ENCODE measurements at regions not wholly inside any gene's neighbourhood (a gene's known extent, or its start where the extent isn't known, plus 50 kb on each side); places are given as distances from the start of the nearest gene placed in this dataset.

DNA sequence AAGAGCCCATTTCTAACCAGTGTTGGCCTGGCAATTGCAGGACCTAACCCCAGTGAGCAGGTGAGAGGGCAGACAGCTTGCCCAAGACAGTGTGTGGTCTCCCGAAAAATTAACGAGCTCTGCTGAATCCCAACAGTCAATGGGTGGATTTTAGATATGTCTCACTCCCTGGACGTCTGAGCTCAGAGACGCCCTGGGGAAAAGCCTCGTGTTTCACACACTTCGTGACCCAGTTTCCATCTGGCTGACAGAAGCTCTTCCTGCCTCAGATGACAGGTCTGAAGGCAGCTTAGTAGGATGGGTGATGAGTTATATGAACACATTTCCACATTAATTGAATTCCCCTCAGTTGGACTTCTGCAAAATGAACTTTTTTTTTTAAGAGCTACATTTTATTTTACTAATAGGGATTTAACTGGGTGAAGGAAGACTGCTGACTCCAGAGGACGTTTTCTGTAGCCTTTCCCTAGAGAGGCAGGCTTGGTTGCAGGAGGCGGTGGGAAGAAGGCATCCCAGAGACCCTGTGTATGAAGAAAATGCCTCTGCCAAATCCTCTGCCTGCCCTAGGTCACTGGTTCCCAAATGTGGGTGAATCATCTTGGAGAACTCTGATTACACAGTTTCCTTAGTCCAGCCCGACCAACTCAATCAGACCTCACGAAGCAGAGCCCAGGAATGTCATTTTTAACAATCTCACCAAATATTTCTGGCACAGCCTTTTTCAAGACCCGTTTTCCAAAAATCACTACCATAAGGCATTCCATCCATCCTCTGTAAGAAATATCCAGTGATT is 71.7 kb upstream of the LY86 start:
- Mint-ChIP-seq H3K36me3 (no peaks in the 10 kb centered on the region), H3K27ac (peak overlapping the region; percentile 18), H3K4me3 (no peak overlapping the region), H3K27me3 (peaks cover 69% of the 10 kb centered on the region), H3K4me1 (peaks cover 47% of the 10 kb centered on the region), H3K9me3 (no peaks in the 10 kb centered on the region)
- DNase-seq: no peak

DNA sequence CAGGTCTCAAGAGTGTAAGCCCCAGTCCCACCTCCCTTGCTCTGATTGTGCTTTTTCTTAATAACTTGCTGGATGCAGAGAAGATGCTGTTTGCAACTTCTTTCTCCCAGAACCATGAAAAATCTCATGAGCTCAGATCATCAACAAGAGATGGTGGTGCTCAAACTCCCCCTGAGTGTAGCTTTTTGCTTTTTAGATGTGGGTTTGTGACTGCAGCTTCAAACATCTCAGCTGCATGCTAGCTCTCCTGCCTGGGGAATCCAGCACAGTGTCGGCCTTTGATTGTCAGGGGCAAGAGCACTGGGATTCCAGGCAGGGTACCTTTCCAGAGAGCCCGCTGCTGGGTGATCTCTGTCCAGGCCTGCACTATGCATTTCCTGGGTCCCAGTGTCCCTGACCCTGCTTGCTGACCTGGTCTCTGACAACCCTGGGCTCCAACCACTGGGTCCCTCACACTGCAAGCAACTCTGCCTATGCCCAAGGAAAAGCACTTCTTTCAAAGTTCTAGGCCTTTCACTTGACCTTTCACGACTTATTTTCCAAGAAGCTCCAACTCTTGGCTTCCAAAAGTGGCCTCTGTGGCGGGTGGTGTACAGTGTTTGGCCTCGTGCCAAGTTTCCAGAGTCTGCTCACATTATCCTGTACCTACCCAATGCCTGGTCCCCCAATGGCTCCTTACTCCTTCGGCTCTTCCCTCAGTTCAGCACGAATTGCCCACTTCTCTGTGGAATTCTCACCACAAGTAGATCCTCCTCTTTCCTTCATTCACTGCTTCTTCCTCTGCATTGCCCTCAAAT is 69.7 kb upstream of the LY86 start:
- no peaks in the 10 kb centered on the region for H3K36me3 Mint-ChIP-seq
- no peak overlapping the region for H3K27ac Mint-ChIP-seq
- no peak for DNase-seq
- peaks cover 47% of the 10 kb centered on the region for H3K4me1 Mint-ChIP-seq
- H3K27me3 Mint-ChIP-seq: peaks cover 57% of the 10 kb centered on the region
- no peaks in the 10 kb centered on the region for H3K9me3 Mint-ChIP-seq
- no peak overlapping the region for H3K4me3 Mint-ChIP-seq

DNA sequence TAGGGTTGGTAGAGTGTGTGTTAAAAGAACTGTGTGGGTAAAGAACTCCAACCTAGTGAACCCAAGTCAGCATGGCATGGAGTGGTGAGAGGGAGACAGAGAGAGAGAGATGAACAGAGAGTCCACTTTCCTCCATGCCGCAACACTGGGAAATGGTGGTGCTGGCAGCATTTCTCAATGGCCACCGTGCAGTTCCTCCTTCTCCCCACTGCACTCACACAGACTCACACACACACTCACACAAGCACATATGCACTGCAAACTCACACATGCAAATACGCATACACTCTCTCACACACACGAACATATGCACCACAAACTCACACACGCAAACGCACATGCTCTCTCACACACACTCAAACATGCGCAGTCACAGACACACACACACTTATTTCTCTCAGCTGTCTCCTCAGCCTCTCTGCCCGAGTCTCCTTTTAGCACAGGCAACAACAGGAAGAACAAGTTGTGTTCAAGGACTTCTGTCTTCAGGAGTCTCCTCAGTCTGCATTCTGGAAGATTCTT is 66.5 kb upstream of the LY86 start:
- no peaks in the 10 kb centered on the region for H3K9me3 Mint-ChIP-seq
- H3K27me3 Mint-ChIP-seq: peaks cover 47% of the 10 kb centered on the region
- no peak for DNase-seq
- H3K27ac Mint-ChIP-seq: no peak overlapping the region
- H3K4me3 Mint-ChIP-seq: no peak overlapping the region
- H3K4me1 Mint-ChIP-seq: peaks cover 24% of the 10 kb centered on the region
- H3K36me3 Mint-ChIP-seq: no peaks in the 10 kb centered on the region

DNA sequence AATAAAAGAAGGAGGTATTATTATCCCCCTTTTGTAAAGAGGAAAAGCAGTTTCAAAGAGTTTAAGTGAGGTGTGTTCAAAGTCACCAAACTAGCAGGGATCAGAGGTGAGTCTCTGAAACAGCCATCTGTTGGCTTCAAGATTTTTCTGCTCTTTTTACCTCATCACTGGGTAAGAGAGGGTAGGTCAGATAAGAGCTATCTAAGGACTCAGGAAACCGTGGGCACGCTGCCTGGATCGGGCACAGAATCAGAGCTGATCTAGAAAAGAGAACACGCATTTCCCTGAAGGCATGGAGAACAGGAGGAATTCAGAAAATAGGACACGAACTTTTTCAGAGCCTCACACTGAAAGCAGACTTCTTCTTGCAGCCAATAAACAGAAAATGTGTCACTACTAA is 65.8 kb upstream of the LY86 start:
- H3K36me3 Mint-ChIP-seq: no peaks in the 10 kb centered on the region

DNA sequence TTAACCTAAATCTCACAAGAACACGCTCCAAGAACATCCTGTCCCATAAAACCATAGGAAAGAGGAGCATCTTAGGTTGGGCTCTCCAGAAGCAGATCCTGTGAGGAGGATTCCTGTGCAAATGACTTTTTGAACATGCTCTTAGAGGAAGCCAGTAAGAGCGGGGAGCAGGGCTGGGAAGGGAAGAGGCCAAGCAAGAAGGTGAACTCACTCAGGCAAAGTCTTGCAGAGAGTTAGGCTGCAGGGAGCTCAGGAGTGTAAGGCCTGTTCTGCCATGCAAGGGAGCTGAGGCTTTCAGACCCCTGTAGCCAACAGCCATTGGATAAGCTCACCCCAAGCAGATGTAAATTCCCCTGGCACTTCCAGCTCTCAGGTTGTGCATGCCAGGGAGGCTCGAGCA is 63.6 kb upstream of the LY86 start:
- DNase-seq: no peak
- Mint-ChIP-seq H3K27ac (no peak overlapping the region), H3K4me3 (no peak overlapping the region), H3K9me3 (no peaks in the 10 kb centered on the region), H3K4me1 (peaks cover 8% of the 10 kb centered on the region), H3K27me3 (peaks cover 35% of the 10 kb centered on the region), H3K36me3 (peaks cover under 1% of the 10 kb centered on the region)

More for the DNA sequence above, 65.8 kb upstream of the LY86 start:
- Mint-ChIP-seq H3K9me3 (no peaks in the 10 kb centered on the region), H3K27me3 (peaks cover 47% of the 10 kb centered on the region), H3K27ac (no peak overlapping the region), H3K4me1 (peaks cover 22% of the 10 kb centered on the region), H3K4me3 (no peak overlapping the region)
- DNase-seq: no peak

DNA sequence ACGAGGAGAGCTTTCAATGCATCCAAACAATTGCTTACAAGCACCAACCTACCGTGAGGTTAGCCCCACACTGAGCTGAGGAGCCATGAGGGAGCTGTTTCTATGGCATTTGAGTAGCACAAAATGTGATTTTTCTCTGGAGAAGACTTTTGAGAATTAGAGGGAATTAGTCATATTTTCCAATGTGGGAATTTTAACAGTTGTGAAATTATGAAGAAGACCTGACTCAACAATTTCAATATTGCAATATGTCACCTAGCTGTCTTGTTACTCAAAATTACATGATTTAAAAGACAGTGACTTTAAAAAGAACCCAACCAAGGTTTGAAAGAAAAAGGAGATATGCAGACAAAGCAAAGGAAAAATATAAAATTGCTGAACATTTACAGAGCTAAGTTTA is 62.6 kb upstream of the LY86 start:
- Mint-ChIP-seq H3K9me3 (no peaks in the 10 kb centered on the region), H3K4me3 (no peak overlapping the region), H3K36me3 (peaks cover 2% of the 10 kb centered on the region), H3K27me3 (peaks cover 35% of the 10 kb centered on the region), H3K4me1 (peaks cover 5% of the 10 kb centered on the region), H3K27ac (no peak overlapping the region)
- no peak for DNase-seq

DNA sequence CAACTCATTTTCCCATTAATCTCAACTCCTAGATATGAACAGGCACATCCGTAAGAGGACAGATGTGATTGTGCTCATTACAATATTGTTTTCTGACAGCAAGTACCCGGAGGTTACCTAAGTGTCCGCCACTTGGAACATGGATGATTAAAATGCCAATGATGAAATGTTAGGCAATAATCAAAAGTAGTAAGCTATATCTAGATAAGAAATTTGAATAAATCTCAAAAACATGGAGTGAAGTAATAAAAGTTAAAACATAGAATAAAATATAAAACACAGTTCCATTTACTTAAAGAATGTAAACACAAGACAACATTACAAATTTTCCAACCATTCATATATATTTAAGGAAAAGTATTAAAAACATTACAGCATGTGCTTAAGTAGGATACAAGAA is 59.2 kb upstream of the LY86 start:
- Mint-ChIP-seq H3K4me3 (no peak overlapping the region), H3K27me3 (peaks cover 23% of the 10 kb centered on the region), H3K36me3 (peaks cover 2% of the 10 kb centered on the region), H3K4me1 (peaks cover 5% of the 10 kb centered on the region), H3K9me3 (no peaks in the 10 kb centered on the region), H3K27ac (no peak overlapping the region)
- no peak for DNase-seq

DNA sequence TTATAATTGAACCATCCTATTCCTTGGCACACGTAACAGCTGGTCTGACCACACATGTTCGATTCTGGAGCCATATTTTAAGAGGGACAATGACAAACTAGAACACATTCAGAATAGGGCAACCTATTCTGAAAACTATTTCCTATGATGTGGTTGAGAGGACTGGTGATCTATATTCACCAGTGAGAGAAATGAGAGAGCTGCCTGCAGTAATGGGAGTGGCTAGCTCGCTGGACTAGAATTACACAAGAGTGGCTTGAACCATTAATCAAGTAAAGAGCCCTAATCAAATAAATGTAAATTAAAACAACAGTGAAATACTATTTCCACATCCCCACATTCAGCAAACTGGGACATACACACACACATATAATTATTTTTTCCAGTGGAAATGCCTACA is 55.3 kb upstream of the LY86 start:
- Mint-ChIP-seq H3K27ac (no peak overlapping the region), H3K36me3 (peaks cover 2% of the 10 kb centered on the region), H3K4me3 (no peak overlapping the region), H3K27me3 (peaks cover 16% of the 10 kb centered on the region), H3K4me1 (no peaks in the 10 kb centered on the region), H3K9me3 (no peaks in the 10 kb centered on the region)
- DNase-seq: no peak

DNA sequence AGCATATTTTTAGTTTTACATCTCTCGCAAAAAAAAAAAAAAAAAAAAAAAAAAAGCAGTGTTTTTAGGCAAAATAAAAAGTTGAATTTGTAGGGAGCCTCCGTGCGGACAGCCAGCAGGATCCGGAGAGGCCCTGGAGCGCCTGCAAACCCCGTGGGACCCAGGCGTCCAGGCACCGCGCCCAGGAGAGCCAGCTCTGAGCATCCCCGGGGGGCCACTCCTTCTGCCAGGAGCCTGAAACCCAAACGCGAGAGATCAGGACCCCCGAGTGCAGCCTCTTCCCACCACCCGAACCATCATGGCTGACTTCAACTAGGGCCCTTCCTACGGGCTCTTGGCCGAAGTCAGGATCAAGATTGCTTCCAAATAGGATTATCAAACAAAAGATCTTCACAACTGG is 54.1 kb upstream of the LY86 start:
- DNase-seq: no peak
- Mint-ChIP-seq H3K4me1 (peaks cover 2% of the 10 kb centered on the region), H3K27me3 (peaks cover 12% of the 10 kb centered on the region), H3K4me3 (no peak overlapping the region), H3K9me3 (no peaks in the 10 kb centered on the region), H3K27ac (no peak overlapping the region), H3K36me3 (peaks cover 2% of the 10 kb centered on the region)

DNA sequence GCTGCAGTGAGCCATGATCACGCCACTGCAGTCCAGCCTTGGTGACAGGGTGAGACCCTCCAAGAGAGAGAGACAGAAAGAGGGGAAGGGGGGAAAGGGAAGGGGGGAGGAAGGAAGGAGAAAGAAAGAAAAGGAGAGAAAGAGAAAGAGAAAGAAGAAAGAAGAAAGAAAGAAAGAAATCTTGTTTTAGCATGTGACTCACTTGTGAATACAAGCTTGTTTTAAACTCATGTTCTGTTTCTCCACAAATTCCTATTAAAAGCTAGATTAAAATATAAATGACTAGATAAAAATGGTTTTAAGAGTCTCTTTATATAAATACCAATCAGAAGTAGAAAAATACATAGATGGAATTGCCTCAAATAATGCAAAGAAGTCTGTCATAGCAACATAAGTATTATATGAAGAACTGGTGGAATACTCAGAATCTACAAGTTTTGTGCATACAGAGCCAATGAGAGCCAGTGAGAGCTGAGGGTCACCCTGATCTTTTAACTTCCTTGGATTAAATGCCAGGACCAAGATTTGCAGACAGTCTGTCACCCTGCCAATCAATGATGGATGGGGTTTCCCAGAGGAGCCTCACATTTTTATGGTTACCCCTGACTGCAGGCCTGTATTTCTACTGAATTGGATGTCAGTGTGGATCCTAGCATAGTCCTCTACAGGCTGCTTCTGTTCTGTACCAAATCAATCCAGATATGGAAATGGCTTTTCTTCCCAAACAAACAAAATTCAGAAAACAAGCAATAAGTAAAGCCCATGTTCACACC is 50.8 kb upstream of the LY86 start:
- Mint-ChIP-seq H3K27ac (no peak overlapping the region), H3K36me3 (no peaks in the 10 kb centered on the region), H3K4me3 (no peak overlapping the region), H3K27me3 (peaks cover 10% of the 10 kb centered on the region), H3K4me1 (peaks cover 2% of the 10 kb centered on the region), H3K9me3 (no peaks in the 10 kb centered on the region)
- DNase-seq: no peak

DNA sequence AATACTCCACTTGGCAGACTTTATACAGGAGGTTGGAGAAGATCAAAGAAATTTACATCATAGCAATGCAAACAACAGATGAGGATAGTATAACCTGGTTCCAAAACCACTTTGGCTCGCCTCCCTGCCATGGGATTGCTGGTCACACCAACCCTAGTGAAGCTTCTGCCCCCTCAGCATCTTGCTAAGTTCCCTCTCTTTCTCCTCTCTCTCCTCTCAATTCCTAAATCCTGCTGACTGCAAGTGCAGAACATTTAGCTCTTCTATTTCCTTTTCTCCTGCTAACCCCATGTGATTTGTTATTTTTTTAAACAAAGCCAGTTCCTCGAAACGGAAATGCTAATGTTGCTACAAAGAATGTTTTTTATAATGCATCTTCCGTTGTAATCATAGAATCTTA is 50.3 kb upstream of the LY86 start:
- peaks cover 2% of the 10 kb centered on the region for H3K4me1 Mint-ChIP-seq
- no peak overlapping the region for H3K4me3 Mint-ChIP-seq
- H3K9me3 Mint-ChIP-seq: no peaks in the 10 kb centered on the region
- peaks cover 14% of the 10 kb centered on the region for H3K27me3 Mint-ChIP-seq
- no peak overlapping the region for H3K27ac Mint-ChIP-seq
- DNase-seq: no peak
- H3K36me3 Mint-ChIP-seq: peaks cover 2% of the 10 kb centered on the region

Data from activated naive CD8-positive, alpha-beta T cell treated with anti-CD3 and anti-CD28 coated beads for 36 hours (primary cell).